HG02623 (cell line): ENCODE measurements at regions not wholly inside any gene's neighbourhood (a gene's known extent, or its start where the extent isn't known, plus 50 kb on each side); places are given as distances from the start of the nearest gene placed in this dataset.
A peak's percentile ranks its signal among the peaks of the same experiment; 100 is the strongest.
"Not testable (repeated sequence)": the region's sequence is repeated elsewhere in the genome, so short reads cannot be mapped to it uniquely, and the experiment has no call there.

Experiments
- ATAC-seq: cut with Tn5 transposase; IDR thresholded peaks from one replicate; pipeline ENCODE4 v1.9.1; 2021; ENCODE audit warnings: moderate library complexity; ENCODE audit not compliant: unreplicated experiment

GRCh38 chr4:115287426-115287825 lies 174.0 kb upstream of the NDST4 start:
- ATAC-seq: no peak

- no peak for ATAC-seq
These were observed 165.9 kb upstream of the NDST4 start for GRCh38 chr4:115279330-115279729.

GRCh38 chr4:115278830-115279229 lies 165.4 kb upstream of the NDST4 start:
- ATAC-seq: no peak

GRCh38 chr4:115275615-115276014 lies 162.2 kb upstream of the NDST4 start:
- ATAC-seq: no peak

GRCh38 chr4:115274545-115274944 lies 161.1 kb upstream of the NDST4 start:
- ATAC-seq: peak; percentile 64

- no peak for ATAC-seq
These were observed 159.2 kb upstream of the NDST4 start for GRCh38 chr4:115272594-115272993.

GRCh38 chr4:115272185-115272584 lies 158.8 kb upstream of the NDST4 start:
- peak; percentile 70 for ATAC-seq

- ATAC-seq: no peak
These were observed 146.8 kb upstream of the NDST4 start for GRCh38 chr4:115260195-115260594.

- ATAC-seq: no peak
These were observed 146.2 kb upstream of the NDST4 start for GRCh38 chr4:115259642-115260041.

GRCh38 chr4:115249808-115250207 lies 136.4 kb upstream of the NDST4 start:
- ATAC-seq: no peak

- ATAC-seq: peak; percentile 62
These were observed 121.1 kb upstream of the NDST4 start for GRCh38 chr4:115234405-115235093.

GRCh38 chr4:115233600-115233999 lies 120.2 kb upstream of the NDST4 start:
- ATAC-seq: no peak

- ATAC-seq: no peak
These were observed 116.5 kb upstream of the NDST4 start for GRCh38 chr4:115229873-115230272.

GRCh38 chr4:115228851-115229250 lies 115.4 kb upstream of the NDST4 start:
- no peak for ATAC-seq

GRCh38 chr4:115222061-115222460 lies 108.6 kb upstream of the NDST4 start:
- ATAC-seq: no peak

- no peak for ATAC-seq
These were observed 106.4 kb upstream of the NDST4 start for GRCh38 chr4:115219862-115220261.

GRCh38 chr4:115219315-115219860 lies 106.0 kb upstream of the NDST4 start:
- no peak for ATAC-seq

GRCh38 chr4:115215935-115216334 lies 102.5 kb upstream of the NDST4 start:
- ATAC-seq: no peak

- no peak for ATAC-seq
These were observed 100.3 kb upstream of the NDST4 start for GRCh38 chr4:115213716-115214115.

GRCh38 chr4:115201042-115201330 lies 87.6 kb upstream of the NDST4 start:
- no peak for ATAC-seq

GRCh38 chr4:115200201-115201041 lies 87.0 kb upstream of the NDST4 start:
- not testable (repeated sequence) for ATAC-seq

GRCh38 chr4:115194612-115195011 lies 81.2 kb upstream of the NDST4 start:
- ATAC-seq: not testable (repeated sequence)
